Mesenchymal stem cell (in vitro differentiated cells and primary cell): ENCODE measurements at regions not wholly inside any gene's neighbourhood (a gene's known extent, or its start where the extent isn't known, plus 50 kb on each side); places are given as distances from the start of the nearest gene placed in this dataset.

Source experiments
- DNase-seq: peaks from one replicate; pipeline ENCODE4 v3.0.0-alpha.2; 2013
- H2AFZ ChIP-seq: one replicate; pipeline ENCODE4 v1.6.1; 2013; ENCODE audit warnings: low read depth, mild to moderate bottlenecking, control low read depth, inconsistent platforms, low read length, moderate library complexity
- H2AK5ac ChIP-seq: 2 replicates; pipeline ENCODE4 v1.6.1; 2013; ENCODE audit warnings: low read length, moderate library complexity, mild to moderate bottlenecking, inconsistent platforms; ENCODE audit not compliant: severe bottlenecking
- H2BK120ac ChIP-seq: one replicate; pipeline ENCODE4 v1.6.1; 2013; ENCODE audit warnings: low read depth, mild to moderate bottlenecking, inconsistent platforms, low read length, moderate library complexity
- H2BK12ac ChIP-seq, 2 experiments: one replicate each; pipeline ENCODE4 v1.6.1; 2013; ENCODE audit warnings: inconsistent platforms in 2 of 2, low read length in 2 of 2, mild to moderate bottlenecking in 2 of 2, moderate library complexity in 2 of 2, control low read depth in 1 of 2
- H2BK15ac ChIP-seq: one replicate; pipeline ENCODE4 v1.6.1; 2013; ENCODE audit warnings: mild to moderate bottlenecking, low read depth, inconsistent platforms; ENCODE audit not compliant: poor library complexity, severe bottlenecking
- H2BK5ac ChIP-seq: 2 replicates; pipeline ENCODE4 v1.6.1; 2013; ENCODE audit warnings: low read depth, mild to moderate bottlenecking, low read length, control low read depth, inconsistent platforms; ENCODE audit not compliant: poor library complexity, severe bottlenecking
- H3K14ac ChIP-seq, 2 experiments: one replicate each; pipeline ENCODE4 v1.6.1; 2013; ENCODE audit warnings: inconsistent platforms in 2 of 2, low read length in 2 of 2, control low read depth in 1 of 2, mild to moderate bottlenecking in 1 of 2, moderate library complexity in 1 of 2
- H3K18ac ChIP-seq, 2 experiments: one replicate each; pipeline ENCODE4 v1.6.1; 2013; ENCODE audit warnings: inconsistent platforms in 2 of 2, low read length in 2 of 2, control low read depth in 1 of 2, low read depth in 1 of 2, mild to moderate bottlenecking in 1 of 2
- H3K23ac ChIP-seq, 2 experiments: one replicate each; pipeline ENCODE4 v1.6.1; 2013; ENCODE audit warnings: inconsistent platforms in 2 of 2, low read length in 2 of 2, mild to moderate bottlenecking in 2 of 2, moderate library complexity in 2 of 2, control low read depth in 1 of 2
- H3K27ac ChIP-seq: 2 replicates; pipeline ENCODE4 v1.5.1; 2013; ENCODE audit warnings: mild to moderate bottlenecking, moderate library complexity, low read length, control low read depth, inconsistent platforms; ENCODE audit not compliant: poor library complexity, severe bottlenecking
- H3K27me3 ChIP-seq, 2 experiments: 2 replicates each; pipeline versions ENCODE4 v1.6.1 to v1.7.0; 2013; ENCODE audit warnings: low read length in 2 of 2, mild to moderate bottlenecking in 2 of 2, moderate library complexity in 2 of 2, control low read depth in 1 of 2, inconsistent platforms in 1 of 2; ENCODE audit not compliant: control insufficient read depth in 1 of 2, insufficient read depth in 1 of 2
- H3K36me3 ChIP-seq, 2 experiments: 2 replicates each; pipeline versions ENCODE4 v1.6.1 to v1.7.0; 2013; ENCODE audit warnings: low read length in 2 of 2, control low read depth in 1 of 2, inconsistent platforms in 1 of 2, low read depth in 1 of 2, mild to moderate bottlenecking in 1 of 2; ENCODE audit not compliant: insufficient read depth in 2 of 2, control insufficient read depth in 1 of 2
- H3K4ac ChIP-seq, 2 experiments: one replicate each; pipeline ENCODE4 v1.6.1; 2013; ENCODE audit warnings: inconsistent platforms in 2 of 2, low read length in 2 of 2, mild to moderate bottlenecking in 2 of 2, moderate library complexity in 2 of 2, control low read depth in 1 of 2, low read depth in 1 of 2
- H3K4me1 ChIP-seq: 2 replicates; pipeline ENCODE4 v1.6.1; 2013; ENCODE audit warnings: low read depth, low read length, control low read depth; ENCODE audit not compliant: control insufficient read depth, insufficient read depth
- H3K4me2 ChIP-seq: 2 replicates; pipeline ENCODE4 v1.6.1; 2013; ENCODE audit warnings: low read length, mild to moderate bottlenecking, inconsistent platforms; ENCODE audit not compliant: poor library complexity, severe bottlenecking
- H3K4me3 ChIP-seq, 2 experiments: 2 replicates each; pipeline versions ENCODE4 v1.5.1 to v1.7.0; 2013; ENCODE audit warnings: low read length in 2 of 2, mild to moderate bottlenecking in 2 of 2, control low read depth in 1 of 2, low read depth in 1 of 2; ENCODE audit not compliant: insufficient read depth in 1 of 2
- H3K79me1 ChIP-seq: replicated peaks from 2 replicates; pipeline ENCODE4 v1.6.1; 2013; ENCODE audit warnings: mild to moderate bottlenecking, control low read depth, low read length, inconsistent platforms; ENCODE audit not compliant: poor library complexity, severe bottlenecking
- H3K9ac ChIP-seq: 2 replicates; pipeline ENCODE4 v1.7.0; 2013; ENCODE audit warnings: mild to moderate bottlenecking, low read length, moderate library complexity
- H3K9me3 ChIP-seq: 2 replicates; pipeline ENCODE4 v1.7.0; 2013; ENCODE audit warnings: mild to moderate bottlenecking, low read length; ENCODE audit not compliant: control insufficient read depth
- H4K8ac ChIP-seq: one replicate; pipeline ENCODE4 v1.6.1; 2013; ENCODE audit warnings: inconsistent platforms, mild to moderate bottlenecking, low read length, moderate library complexity
- H4K91ac ChIP-seq: one replicate; pipeline ENCODE4 v1.6.1; 2013; ENCODE audit warnings: mild to moderate bottlenecking, low read length, inconsistent platforms
- WGBS: methylation state at CpG from one replicate; pipeline ENCODE4 v1.1.7; 2013; ENCODE audit warnings: mixed read lengths; 5-methylcytosine and 5-hydroxymethylcytosine counted together

GRCh38 chr3:80068459-80068858 is 300.7 kb upstream of the ROBO1 start:
- Histone ChIP-seq H2AFZ (no peak overlapping the region), H3K4me2 (no peak overlapping the region), H3K4ac (no peak overlapping the region), H3K36me3 (no peaks in the 10 kb centered on the region), H3K23ac (no peak overlapping the region), H4K8ac (no peak overlapping the region), H3K4me3 (no peak overlapping the region), H3K4me1 (peaks cover 4% of the 10 kb centered on the region), H2BK120ac (no peak overlapping the region), H3K27ac (no peak overlapping the region), H4K91ac (no peak overlapping the region), H2AK5ac (no peak overlapping the region), H2BK12ac (no peak overlapping the region), H3K27me3 (no peaks in the 10 kb centered on the region), H3K14ac (no peak overlapping the region), H3K79me1 (no peaks in the 10 kb centered on the region), H3K9ac (no peak overlapping the region), H3K18ac (no peak overlapping the region), H2BK5ac (no peak overlapping the region), H3K9me3 (no peaks in the 10 kb centered on the region), H2BK15ac (no peak overlapping the region)
- DNase-seq = no peak
- WGBS = 82% methylated on average over 3 of the region's 3 CpGs

GRCh38 chr3:80063535-80063934 is 295.7 kb upstream of the ROBO1 start:
- Histone ChIP-seq H3K4ac (no peak overlapping the region), H2AFZ (no peak overlapping the region), H3K27me3 (no peaks in the 10 kb centered on the region), H2BK5ac (no peak overlapping the region), H3K14ac (no peak overlapping the region), H4K91ac (no peak overlapping the region), H3K23ac (no peak overlapping the region), H2BK12ac (no peak overlapping the region), H3K4me3 (no peak overlapping the region), H4K8ac (no peak overlapping the region), H3K27ac (no peak overlapping the region), H2AK5ac (no peak overlapping the region), H3K9me3 (no peaks in the 10 kb centered on the region), H3K9ac (no peak overlapping the region), H3K4me1 (no peaks in the 10 kb centered on the region), H3K79me1 (no peaks in the 10 kb centered on the region), H2BK15ac (no peak overlapping the region), H3K18ac (no peak overlapping the region), H3K4me2 (no peak overlapping the region), H2BK120ac (no peak overlapping the region), H3K36me3 (no peaks in the 10 kb centered on the region)
- DNase-seq = no peak
- WGBS = 88% methylated on average over 8 of the region's 8 CpGs

- no peaks in the 10 kb centered on the region for H3K27me3 ChIP-seq
- no peak overlapping the region for H2BK120ac ChIP-seq
- no peaks in the 10 kb centered on the region for H3K36me3 ChIP-seq
- no peaks in the 10 kb centered on the region for H3K9me3 ChIP-seq
- H3K79me1 ChIP-seq = no peaks in the 10 kb centered on the region
- no peak overlapping the region for H2AK5ac ChIP-seq
- DNase-seq = no peak
- H3K23ac ChIP-seq = no peak overlapping the region
- no peak overlapping the region for H3K27ac ChIP-seq
- 80% methylated on average over 1 of the region's 1 CpG for WGBS
- no peak overlapping the region for H3K14ac ChIP-seq
- H3K4me2 ChIP-seq = no peak overlapping the region
- no peaks in the 10 kb centered on the region for H3K4me1 ChIP-seq
- H4K8ac ChIP-seq = no peak overlapping the region
- H4K91ac ChIP-seq = no peak overlapping the region
- no peak overlapping the region for H2AFZ ChIP-seq
- no peak overlapping the region for H3K4ac ChIP-seq
- H2BK12ac ChIP-seq = no peak overlapping the region
- no peak overlapping the region for H3K18ac ChIP-seq
- no peak overlapping the region for H2BK5ac ChIP-seq
- no peak overlapping the region for H3K4me3 ChIP-seq
- no peak overlapping the region for H3K9ac ChIP-seq
- no peak overlapping the region for H2BK15ac ChIP-seq
Measured at GRCh38 chr3:80060664-80061063, 292.9 kb upstream of the ROBO1 start.

DNA sequence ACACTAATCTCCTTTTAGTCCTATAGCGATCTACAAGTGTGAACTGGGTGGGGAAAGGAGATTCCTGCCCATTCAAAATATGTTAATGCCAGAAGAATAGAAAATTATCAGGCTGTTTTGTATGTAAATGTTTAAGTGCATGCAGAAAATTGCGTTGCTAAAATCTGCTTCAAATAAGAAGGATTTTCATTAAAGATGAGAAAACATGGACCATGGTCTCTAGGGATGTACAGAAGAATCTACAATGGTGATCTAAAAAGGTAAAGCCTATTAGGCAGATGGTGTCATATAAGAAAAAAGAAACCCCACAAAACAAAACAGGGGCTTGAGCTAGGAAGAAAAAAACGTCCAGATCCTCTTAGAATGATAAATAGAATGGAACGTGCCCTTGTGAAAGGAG is 287.5 kb upstream of the ROBO1 start:
- no peak overlapping the region for H2BK12ac ChIP-seq
- H3K4me2 ChIP-seq = no peak overlapping the region
- H3K4me1 ChIP-seq = no peaks in the 10 kb centered on the region
- no peak overlapping the region for H2BK5ac ChIP-seq
- no peak for DNase-seq
- no peak overlapping the region for H3K18ac ChIP-seq
- H3K14ac ChIP-seq = no peak overlapping the region
- H2AFZ ChIP-seq = no peak overlapping the region
- H3K27ac ChIP-seq = no peak overlapping the region
- no peak overlapping the region for H3K9ac ChIP-seq
- no peaks in the 10 kb centered on the region for H3K27me3 ChIP-seq
- H3K36me3 ChIP-seq = no peaks in the 10 kb centered on the region
- no peak overlapping the region for H4K8ac ChIP-seq
- no peak overlapping the region for H3K4ac ChIP-seq
- no peak overlapping the region for H3K4me3 ChIP-seq
- no peak overlapping the region for H2BK120ac ChIP-seq
- WGBS = 62% methylated on average over 4 of the region's 4 CpGs
- no peak overlapping the region for H2BK15ac ChIP-seq
- H3K23ac ChIP-seq = no peak overlapping the region
- H4K91ac ChIP-seq = no peak overlapping the region
- H3K79me1 ChIP-seq = no peaks in the 10 kb centered on the region
- no peaks in the 10 kb centered on the region for H3K9me3 ChIP-seq
- H2AK5ac ChIP-seq = no peak overlapping the region
